Natural killer cell (primary cell): ENCODE measurements at regions not wholly inside any gene's neighbourhood (a gene's known extent, or its start where the extent isn't known, plus 50 kb on each side); places are given as distances from the start of the nearest gene placed in this dataset.

Source experiments
- ATAC-seq, 3 donors: fragments of 150-1000 bp in 2 of 3; fragments of 200-7000 bp in 1 of 3; cut with Tn5 transposase; 1 replicate in 1 of 3; 2 replicates in 2 of 3; pipeline ENCODE4 v1.10.0; 2021; ENCODE audit warnings: mild to moderate bottlenecking in 2 of 3, moderate library complexity in 2 of 3
- DNase-seq, 2 donors: peaks; one replicate each; pipeline versions ENCODE4 v3.0.0 to v3.0.0-alpha.2; 2013 to 2021; ENCODE audit warnings: mixed read lengths in 1 of 2
- H3K27ac ChIP-seq: one replicate; pipeline ENCODE4 v1.5.1; 2013; ENCODE audit warnings: mild to moderate bottlenecking, low read length
- H3K27me3 ChIP-seq: one replicate; pipeline ENCODE4 v1.6.1; 2013; ENCODE audit warnings: low read length; ENCODE audit not compliant: control insufficient read depth, insufficient read depth
- H3K36me3 ChIP-seq: one replicate; pipeline ENCODE4 v1.6.1; 2013; ENCODE audit warnings: low read length; ENCODE audit not compliant: control insufficient read depth, insufficient read depth
- H3K4me1 ChIP-seq: one replicate; pipeline ENCODE4 v1.6.1; 2013; ENCODE audit warnings: low read length; ENCODE audit not compliant: control insufficient read depth, insufficient read depth
- H3K4me3 ChIP-seq: one replicate; pipeline ENCODE4 v1.5.1; 2013; ENCODE audit warnings: low read length
- H3K9me3 ChIP-seq: one replicate; pipeline ENCODE4 v1.6.1; 2013; ENCODE audit warnings: low read length; ENCODE audit not compliant: control insufficient read depth, insufficient read depth
- H3K27ac Mint-ChIP-seq, 2 donors: one replicate each; pipeline ENCODE4 v1.8.0; 2022; ENCODE audit warnings: mild to moderate bottlenecking in 2 of 2, mixed read lengths in 2 of 2, moderate library complexity in 1 of 2
- H3K27me3 Mint-ChIP-seq, 2 donors: one replicate each; pipeline ENCODE4 v1.8.0; 2022; ENCODE audit warnings: low read depth in 2 of 2, mixed read lengths in 2 of 2
- H3K36me3 Mint-ChIP-seq: one replicate; pipeline ENCODE4 v1.8.0; 2022; ENCODE audit warnings: mixed read lengths
- H3K4me1 Mint-ChIP-seq, 2 donors: one replicate each; pipeline ENCODE4 v1.8.0; 2022; ENCODE audit warnings: mixed read lengths in 2 of 2
- H3K4me3 Mint-ChIP-seq: one replicate; pipeline ENCODE4 v1.8.0; 2022; ENCODE audit warnings: mild to moderate bottlenecking, moderate library complexity, mixed read lengths
- H3K9me3 Mint-ChIP-seq, 2 donors: one replicate each; pipeline ENCODE4 v1.8.0; 2022; ENCODE audit warnings: mixed read lengths in 2 of 2
- CTCF ChIP-seq: fragments of 200-600 bp; IDR thresholded peaks from one replicate; pipeline ENCODE4 v1.8.0; 2022; ENCODE audit warnings: antibody characterized with exemption
- WGBS: methylation state at CpG from one replicate; pipeline ENCODE4 v1.1.7; 2013; ENCODE audit warnings: missing lambda C conversion rate; ENCODE audit not compliant: insufficient coverage; 5-methylcytosine and 5-hydroxymethylcytosine counted together
- intact Hi-C: fragments of 100-400 bp; cut with micrococcal nuclease; formaldehyde crosslinking; loops from one replicate; pipeline ENCODE4 v1.14.2; 2022

DNA sequence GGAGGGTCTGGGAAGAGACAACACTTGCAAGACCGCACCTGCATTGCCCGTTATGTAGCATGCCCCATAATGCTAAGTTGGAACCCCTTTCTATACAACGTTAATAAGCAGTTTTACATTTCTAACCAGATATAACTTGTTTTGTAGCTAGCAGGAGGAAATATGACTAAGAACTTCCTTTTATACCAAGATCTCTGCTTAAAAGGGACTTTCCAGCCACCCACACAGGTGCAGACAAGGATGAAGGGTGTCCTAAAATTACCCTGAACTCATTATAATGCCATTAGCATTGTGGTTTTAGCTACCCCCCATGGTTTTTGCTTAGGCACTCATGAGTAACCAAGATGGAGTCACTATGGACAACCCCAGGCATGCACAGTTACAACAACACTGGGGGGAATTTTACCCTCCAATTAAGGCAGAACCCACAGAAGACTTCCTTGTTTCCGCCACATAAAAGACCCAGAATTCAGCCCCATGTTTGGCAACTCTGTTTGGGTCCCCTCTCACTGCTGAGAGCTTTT is 362.8 kb downstream of the CBLN2 start:
- no peak overlapping the region for H3K27ac Mint-ChIP-seq
- no peaks in the 10 kb centered on the region for H3K27me3 ChIP-seq
- no peaks in the 10 kb centered on the region for H3K4me1 Mint-ChIP-seq
- H3K4me3 ChIP-seq, result no peak overlapping the region
- peaks cover 7% of the 10 kb centered on the region for H3K9me3 ChIP-seq
- TF ChIP-seq CTCF, result no peak
- H3K9me3 Mint-ChIP-seq, result peaks cover 8 to 13% of the 10 kb centered on the region in 2 donors
- H3K27me3 Mint-ChIP-seq, result no peaks in the 10 kb centered on the region
- 64% methylated on average over 4 of the region's 4 CpGs for WGBS
- H3K36me3 Mint-ChIP-seq, result peaks cover 3% of the 10 kb centered on the region
- intact Hi-C loops, result no loop called here
- H3K36me3 ChIP-seq, result no peaks in the 10 kb centered on the region
- no peak for ATAC-seq
- peak overlapping the region; percentile 21 for H3K27ac ChIP-seq
- no peaks in the 10 kb centered on the region for H3K4me1 ChIP-seq
- H3K4me3 Mint-ChIP-seq, result no peak overlapping the region
- no peak for DNase-seq

DNA sequence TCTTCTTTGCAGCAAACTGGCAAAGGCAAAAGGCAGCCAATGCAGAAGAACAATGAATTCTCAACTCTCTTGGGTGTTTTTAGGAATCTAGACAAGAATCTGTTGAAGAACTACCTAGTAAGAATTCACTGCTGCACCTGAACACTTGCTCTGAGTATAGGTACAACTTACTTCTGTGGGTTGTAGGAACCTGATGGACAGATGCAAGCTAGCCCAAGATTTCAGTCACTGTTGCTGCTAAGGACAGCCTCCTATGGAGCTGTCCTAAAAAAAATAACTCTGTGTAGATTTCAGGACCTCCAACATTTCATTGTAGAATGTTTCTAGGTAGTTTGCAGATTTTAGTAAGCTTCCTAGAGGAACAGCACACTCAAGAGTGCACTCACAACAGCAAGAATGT is 363.5 kb downstream of the CBLN2 start:
- H3K4me1 Mint-ChIP-seq, result no peaks in the 10 kb centered on the region
- H3K9me3 Mint-ChIP-seq, result peaks cover 11 to 17% of the 10 kb centered on the region in 2 donors
- DNase-seq (no peak), ATAC-seq (no peak)
- H3K4me3 ChIP-seq, result no peak overlapping the region
- H3K36me3 ChIP-seq, result no peaks in the 10 kb centered on the region
- intact Hi-C loops, result no loop called here
- H3K27ac Mint-ChIP-seq, result no peak overlapping the region
- peak overlapping the region; percentile 21 for H3K27ac ChIP-seq
- no peaks in the 10 kb centered on the region for H3K4me1 ChIP-seq
- no peak overlapping the region for H3K4me3 Mint-ChIP-seq
- peaks cover 6% of the 10 kb centered on the region for H3K36me3 Mint-ChIP-seq
- H3K9me3 ChIP-seq, result peaks cover 7% of the 10 kb centered on the region
- no peaks in the 10 kb centered on the region for H3K27me3 ChIP-seq
- TF ChIP-seq CTCF, result no peak
- H3K27me3 Mint-ChIP-seq, result no peaks in the 10 kb centered on the region

DNA sequence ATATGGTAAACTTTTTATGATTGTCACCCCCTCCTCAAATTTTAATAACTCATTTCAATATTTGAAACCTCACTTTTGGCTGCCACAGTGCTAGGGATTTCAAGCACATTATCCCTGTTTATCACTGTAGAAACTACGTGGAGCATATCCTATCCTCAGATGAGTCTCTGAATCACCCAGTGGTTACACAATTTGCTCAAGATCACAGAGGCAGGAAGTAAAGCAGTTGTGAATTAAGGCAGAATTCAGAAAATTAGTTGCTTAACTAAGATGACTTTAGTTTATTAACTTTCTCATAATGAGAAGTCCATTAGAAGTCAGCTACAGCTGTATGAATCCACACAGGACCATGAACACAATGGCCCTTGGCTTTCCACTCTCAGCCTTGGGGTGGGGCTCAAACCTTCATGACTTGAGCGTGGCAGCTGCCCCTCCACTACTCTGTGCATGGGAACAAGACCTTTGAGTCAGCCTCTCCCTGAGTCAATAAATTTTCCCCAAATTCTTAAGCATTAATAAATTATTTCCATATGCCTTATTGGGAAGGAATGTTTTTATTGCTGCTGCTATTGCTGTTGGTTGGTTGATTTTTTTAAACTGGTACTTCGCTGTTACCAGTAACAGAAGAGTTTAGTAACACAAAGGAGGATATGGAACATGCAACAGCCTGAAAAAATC is 369.0 kb downstream of the CBLN2 start:
- Mint-ChIP-seq H3K4me1 (no peaks in the 10 kb centered on the region), H3K4me3 (no peak overlapping the region), H3K27me3 (no peaks in the 10 kb centered on the region), H3K36me3 (peaks cover 6% of the 10 kb centered on the region), H3K27ac (no peak overlapping the region), H3K9me3 (peaks cover 16 to 21% of the 10 kb centered on the region in 2 donors)
- Histone ChIP-seq H3K36me3 (no peaks in the 10 kb centered on the region), H3K4me3 (no peak overlapping the region), H3K27me3 (no peaks in the 10 kb centered on the region), H3K27ac (no peak overlapping the region), H3K9me3 (peaks cover 6% of the 10 kb centered on the region), H3K4me1 (no peaks in the 10 kb centered on the region)
- ATAC-seq (no peak), DNase-seq (no peak)
- no peak for TF ChIP-seq CTCF
- intact Hi-C loops, result no loop called here
- 68% methylated on average over 2 of the region's 3 CpGs for WGBS

DNA sequence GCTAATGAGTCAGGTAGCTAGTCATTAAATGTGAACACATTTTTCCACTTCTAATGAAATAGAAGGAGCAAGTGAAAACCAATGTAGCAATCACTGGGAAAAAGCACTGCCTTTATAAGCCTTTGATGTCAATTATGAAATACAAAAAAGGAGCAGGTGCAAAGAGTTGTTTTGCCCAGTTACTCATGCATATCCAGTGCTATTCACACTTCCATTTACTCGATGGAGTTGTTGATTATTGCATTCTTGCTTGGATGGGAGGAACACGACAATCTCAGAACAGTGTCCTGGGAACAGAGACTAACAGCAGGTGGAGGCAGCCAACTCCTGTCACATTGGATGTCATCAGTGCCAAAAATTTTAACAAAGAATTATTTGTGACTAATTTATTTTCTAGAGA is 372.5 kb downstream of the CBLN2 start:
- peaks cover 13 to 20% of the 10 kb centered on the region in 2 donors for H3K9me3 Mint-ChIP-seq
- H3K27me3 ChIP-seq, result no peaks in the 10 kb centered on the region

More for the DNA sequence above, 372.5 kb downstream of the CBLN2 start:
- Histone ChIP-seq H3K9me3 (peaks cover 4% of the 10 kb centered on the region), H3K4me1 (no peaks in the 10 kb centered on the region), H3K4me3 (no peak overlapping the region), H3K36me3 (no peaks in the 10 kb centered on the region), H3K27ac (no peak overlapping the region)
- DNase-seq, result no peak
- no peak overlapping the region for H3K27ac Mint-ChIP-seq
- ATAC-seq, result no peak
- TF ChIP-seq CTCF, result no peak
- no peak overlapping the region for H3K4me3 Mint-ChIP-seq
- peaks cover 6% of the 10 kb centered on the region for H3K36me3 Mint-ChIP-seq
- no peaks in the 10 kb centered on the region for H3K27me3 Mint-ChIP-seq
- no peaks in the 10 kb centered on the region for H3K4me1 Mint-ChIP-seq
- intact Hi-C loops, result no loop called here
- 75% methylated on average over 2 of the region's 2 CpGs for WGBS
